Ishikawa (cell line): ENCODE measurements at regions not wholly inside any gene's neighbourhood (a gene's known extent, or its start where the extent isn't known, plus 50 kb on each side); places are given as distances from the start of the nearest gene placed in this dataset.

Experiments
- EP300 ChIP-seq: IDR thresholded peaks from 2 replicates; pipeline ENCODE4 v1.6.1; 2012; ENCODE audit warnings: borderline replicate concordance
- MAX ChIP-seq: IDR thresholded peaks from 2 replicates; pipeline ENCODE4 v1.6.1; 2012
- TAF1 ChIP-seq: IDR thresholded peaks from 2 replicates; pipeline ENCODE4 v1.6.1; 2012; ENCODE audit warnings: low read depth, mild to moderate bottlenecking
- USF1 ChIP-seq: IDR thresholded peaks from 2 replicates; pipeline ENCODE4 v1.6.1; 2012
- YY1 ChIP-seq: IDR thresholded peaks from 2 replicates; pipeline ENCODE4 v1.6.1; 2012; ENCODE audit warnings: low read depth

GRCh38 chr1:239914751-239915231, 176.9 kb upstream of the FMN2 start:
- TF ChIP-seq TAF1: no peak
- TF ChIP-seq YY1: no peak
- no peak for TF ChIP-seq EP300
- no peak for TF ChIP-seq USF1
- no peak for TF ChIP-seq MAX
